ENCODE measurements at regions not wholly inside any gene's neighbourhood (a gene's known extent, or its start where the extent isn't known, plus 50 kb on each side); places are given as distances from the start of the nearest gene placed in this dataset.

DNA sequence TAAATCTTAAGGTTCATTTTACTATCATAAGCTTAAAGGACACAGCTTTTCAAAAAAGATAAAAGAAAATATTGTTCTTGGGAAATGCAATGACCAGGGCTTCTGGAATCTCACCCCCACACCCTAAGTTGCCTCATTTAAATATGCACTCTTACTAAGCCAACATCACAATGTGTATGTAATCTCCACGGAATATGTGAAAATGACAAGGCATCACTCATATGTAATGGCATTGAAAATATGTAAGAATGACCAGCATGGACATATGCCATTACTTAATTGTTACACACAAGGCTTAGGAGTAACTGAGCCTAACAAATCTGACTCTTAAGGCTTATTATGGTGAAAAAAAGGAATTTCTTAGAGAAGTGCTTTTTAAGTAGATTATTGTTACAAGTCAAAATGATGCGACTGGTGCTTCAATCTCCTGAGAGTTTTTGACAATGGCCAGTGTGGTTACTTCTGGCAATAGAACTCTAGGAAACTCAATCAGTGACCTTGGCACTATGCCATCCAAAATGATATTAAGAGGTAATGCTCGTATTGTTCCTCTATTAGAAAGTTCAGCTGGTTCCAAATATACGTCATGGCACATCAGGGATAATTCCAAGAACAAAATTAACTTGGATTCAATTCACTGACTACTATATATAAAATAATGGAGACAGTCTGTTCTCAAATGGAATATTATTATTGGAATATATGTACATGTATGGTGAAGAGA is 290.0 kb upstream of the PLSCR5 start:
- no peak for DNase-seq

GRCh38 chr3:146894406-146894805 is 289.3 kb upstream of the PLSCR5 start:
- DNase-seq, result no peak

- DNase-seq, result no peak
These were observed 286.9 kb upstream of the PLSCR5 start for GRCh38 chr3:146892041-146892440.

GRCh38 chr3:146889626-146890025 is 284.5 kb upstream of the PLSCR5 start:
- DNase-seq, result no peak

DNA sequence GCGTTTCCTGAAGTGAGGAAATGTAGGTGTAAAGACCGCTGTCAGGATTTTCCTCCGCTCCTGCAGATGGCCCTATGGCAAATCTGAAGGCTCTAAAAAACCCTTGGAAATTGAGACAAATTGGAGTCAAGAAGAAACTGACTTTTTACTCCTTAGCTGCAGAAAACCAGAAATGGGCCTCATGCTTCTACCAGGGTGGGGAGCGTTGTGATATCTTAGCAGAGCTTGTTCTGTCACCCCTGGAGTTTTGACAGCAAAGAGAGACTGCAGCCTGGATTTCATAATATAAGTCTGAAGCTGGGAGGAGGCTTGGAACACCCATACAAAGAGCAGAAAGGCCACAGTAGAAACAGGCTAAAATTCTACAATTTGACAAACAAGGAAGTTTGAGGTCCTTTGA is 283.0 kb upstream of the PLSCR5 start:
- DNase-seq, result no peak

DNA sequence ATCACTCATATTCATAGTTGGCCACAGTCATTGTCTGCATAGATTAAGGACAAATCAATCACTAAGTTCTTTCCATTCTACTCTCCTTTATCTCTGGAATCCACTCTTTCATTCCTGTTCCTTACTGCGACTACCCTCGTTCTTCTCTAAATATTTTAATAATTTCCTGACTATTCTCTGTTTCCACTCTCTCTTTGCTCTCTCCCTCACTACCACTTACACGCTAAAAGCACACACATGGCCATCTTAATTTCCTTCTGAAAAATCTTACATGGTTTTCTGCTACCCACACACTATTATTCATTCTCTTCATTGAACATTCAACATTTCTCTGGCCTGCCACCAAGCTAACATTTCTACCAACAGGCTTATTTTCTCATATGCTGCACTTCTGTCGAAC is 279.6 kb upstream of the PLSCR5 start:
- no peak for DNase-seq

DNA sequence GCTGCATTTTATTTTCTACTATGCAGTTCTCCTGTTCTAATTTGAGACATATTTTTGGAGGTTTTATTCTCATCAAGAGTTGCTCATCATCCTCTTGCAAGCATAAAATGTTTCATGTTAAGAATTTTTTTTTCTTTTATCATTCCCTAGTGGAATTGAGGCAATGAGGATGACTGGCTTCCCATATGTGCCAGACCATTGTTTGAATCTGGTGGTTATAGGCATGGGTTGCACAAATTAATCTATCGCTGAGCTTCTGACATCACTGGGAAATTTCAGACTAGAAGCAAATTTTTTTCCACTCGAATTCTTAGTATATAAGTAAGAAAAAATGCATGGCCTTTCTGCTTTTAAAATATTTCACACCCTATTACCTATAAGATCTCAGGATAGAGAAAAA is 279.1 kb upstream of the PLSCR5 start:
- no peak for DNase-seq

- no peak for DNase-seq
These were observed 278.1 kb upstream of the PLSCR5 start for GRCh38 chr3:146883288-146883687.

GRCh38 chr3:146881966-146882760 is 277.0 kb upstream of the PLSCR5 start:
- DNase-seq, result no peak

- DNase-seq, result no peak
These were observed 276.2 kb upstream of the PLSCR5 start for GRCh38 chr3:146881356-146881755.

- DNase-seq, result no peak
These were observed 268.6 kb upstream of the PLSCR5 start for GRCh38 chr3:146873748-146874147.

DNA sequence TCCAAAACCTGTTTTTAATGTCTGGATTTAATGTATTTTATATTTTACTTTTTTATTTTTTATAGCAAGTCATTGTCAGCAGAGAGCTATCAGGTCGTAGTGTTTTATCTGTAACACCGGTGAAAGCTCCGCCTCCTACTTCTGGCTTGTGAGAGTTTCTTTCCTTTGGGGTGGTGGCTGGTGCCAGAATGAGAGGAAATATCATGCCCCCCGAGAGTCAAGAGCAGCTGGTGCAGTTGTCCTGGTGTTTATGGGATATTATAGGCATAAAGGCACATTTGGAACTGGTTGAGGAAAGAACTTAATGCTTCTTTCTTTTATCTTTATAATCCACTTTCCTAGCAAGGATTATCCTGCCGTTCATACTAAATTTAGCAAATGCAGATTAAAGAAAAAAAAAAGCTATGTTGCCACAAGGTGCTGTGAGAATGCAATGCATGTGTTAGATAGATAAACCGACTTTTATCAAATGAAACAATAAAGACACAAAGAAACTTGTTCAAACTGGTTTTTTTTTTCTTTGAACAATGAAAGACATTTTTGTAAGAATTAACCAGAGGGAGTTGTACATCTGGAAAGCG is 260.1 kb upstream of the PLSCR5 start:
- no peak for DNase-seq

GRCh38 chr3:146861262-146861661 is 256.1 kb upstream of the PLSCR5 start:
- no peak for DNase-seq

- DNase-seq, result no peak
These were observed 249.4 kb upstream of the PLSCR5 start for GRCh38 chr3:146854523-146854922.

- no peak for DNase-seq
These were observed 246.5 kb upstream of the PLSCR5 start for GRCh38 chr3:146851665-146852064.

DNA sequence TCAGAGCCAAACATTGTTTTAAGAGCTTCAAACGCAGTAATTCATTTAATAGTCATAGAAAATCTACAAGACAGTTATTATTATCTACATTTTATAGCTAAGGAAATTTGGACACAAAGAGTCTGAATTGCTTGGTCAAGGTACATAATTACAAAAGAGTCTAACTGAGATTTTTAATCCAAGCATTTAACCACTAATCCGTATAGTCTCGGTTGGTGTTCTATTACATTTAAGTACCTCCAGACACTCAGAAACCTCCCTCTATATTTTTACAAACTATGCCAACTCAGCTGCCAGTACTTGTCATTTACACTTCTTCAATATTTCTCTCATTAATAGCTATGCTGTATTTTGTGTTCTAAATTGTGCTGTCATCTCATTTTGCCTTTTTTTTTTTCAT is 240.2 kb upstream of the PLSCR5 start:
- DNase-seq, result no peak

GRCh38 chr3:146843476-146843875 is 238.3 kb upstream of the PLSCR5 start:
- DNase-seq, result no peak

GRCh38 chr3:146839727-146840375 is 234.7 kb upstream of the PLSCR5 start:
- no peak for DNase-seq

GRCh38 chr3:146838221-146838620 is 233.1 kb upstream of the PLSCR5 start:
- DNase-seq, result no peak

GRCh38 chr3:146834917-146835316 is 229.8 kb upstream of the PLSCR5 start:
- no peak for DNase-seq

- no peak for DNase-seq
These were observed 227.8 kb upstream of the PLSCR5 start for GRCh38 chr3:146832857-146833458.

DNA sequence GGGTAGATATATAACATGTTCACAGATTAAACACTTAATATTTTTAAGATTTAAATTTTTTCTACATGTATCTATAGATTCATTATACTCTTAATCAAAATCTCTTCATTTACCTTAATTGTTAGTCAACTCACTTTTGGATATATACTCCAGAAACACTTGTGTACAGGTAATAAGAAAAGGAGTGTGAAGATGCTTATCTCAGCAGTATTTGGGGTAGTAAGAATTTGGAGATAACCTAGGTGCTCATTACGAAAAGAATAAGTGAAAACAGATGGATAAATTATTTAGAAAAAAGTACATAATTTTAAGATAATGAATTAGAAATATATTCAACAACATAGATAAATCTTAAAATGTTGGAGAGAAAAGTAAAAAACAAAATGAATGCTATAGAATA is 226.5 kb upstream of the PLSCR5 start:
- no peak for DNase-seq

- DNase-seq, result no peak
These were observed 225.1 kb upstream of the PLSCR5 start for GRCh38 chr3:146830231-146830630.
